IMR-90 (cell line): ENCODE measurements at regions not wholly inside any gene's neighbourhood (a gene's known extent, or its start where the extent isn't known, plus 50 kb on each side); places are given as distances from the start of the nearest gene placed in this dataset.

Source experiments
- ATAC-seq: fragments of 200-7000 bp; cut with Tn5 transposase; 2 replicates; pipeline ENCODE4 v1.9.1; 2020; ENCODE audit warnings: low read depth, mild to moderate bottlenecking, moderate library complexity
- BruUV-seq: library from RNA; stranded (reverse); fragments of 400-500 nt; replicated peaks from 2 replicates; lab custom pipeline; 2021; lab: Mats Ljungman, UMichigan
- CTCF ChIA-PET: fragments of 300-600 bp; formaldehyde crosslinking; extraction: SDS; loops from one replicate; lab custom pipeline; 2021; ENCODE audit warnings: antibody characterized with exemption; lab: Yijun Ruan, JAX
- POLR2A ChIA-PET: fragments of 300-600 bp; sonication (Branson Sonifier 250); formaldehyde crosslinking; loops from one replicate; lab custom pipeline; 2022; ENCODE audit warnings: antibody characterized with exemption; ENCODE audit not compliant: unreplicated experiment; lab: Charles Lee
- DNase-seq: peaks from one replicate; pipeline ENCODE4 v3.0.0; 2013
- H2AFZ ChIP-seq: replicated peaks from 2 replicates; pipeline ENCODE3; 2013; ENCODE audit warnings: low read length, mild to moderate bottlenecking; ENCODE audit not compliant: poor library complexity
- H2AK5ac ChIP-seq: 2 replicates; pipeline ENCODE4 v1.6.1; 2013; ENCODE audit warnings: low read depth, low read length, inconsistent platforms
- H2AK9ac ChIP-seq: replicated peaks from 2 replicates; pipeline ENCODE3; 2013; ENCODE audit warnings: mild to moderate bottlenecking, low read depth, low read length, moderate library complexity; ENCODE audit not compliant: poor library complexity
- H2BK120ac ChIP-seq: 2 replicates; pipeline ENCODE4 v1.6.1; 2013; ENCODE audit warnings: low read depth, low read length, inconsistent platforms
- H2BK15ac ChIP-seq: 3 replicates; pipeline ENCODE4 v1.6.1; 2013; ENCODE audit warnings: low read depth, low read length, inconsistent platforms
- H2BK20ac ChIP-seq: 2 replicates; pipeline ENCODE4 v1.6.1; 2013; ENCODE audit warnings: low read depth, mild to moderate bottlenecking, inconsistent platforms, low read length, moderate library complexity
- H2BK5ac ChIP-seq: 2 replicates; pipeline ENCODE4 v1.6.1; 2013; ENCODE audit warnings: mild to moderate bottlenecking, low read depth, low read length, inconsistent platforms; ENCODE audit not compliant: poor library complexity, severe bottlenecking
- H3K14ac ChIP-seq: replicated peaks from 2 replicates; pipeline ENCODE4 v1.6.1; 2013; ENCODE audit warnings: low read depth, low read length, inconsistent platforms
- H3K18ac ChIP-seq: 2 replicates; pipeline ENCODE4 v1.6.1; 2013; ENCODE audit warnings: low read depth, low read length, control low read depth
- H3K23ac ChIP-seq: 2 replicates; pipeline ENCODE4 v1.6.1; 2013; ENCODE audit warnings: low read depth, low read length, inconsistent platforms
- H3K27ac ChIP-seq: 2 replicates; pipeline ENCODE4 v1.5.1; 2013; ENCODE audit warnings: mild to moderate bottlenecking, control low read depth, low read length; ENCODE audit not compliant: insufficient read depth
- H3K27me3 ChIP-seq: 2 replicates; pipeline ENCODE4 v1.6.1; 2013; ENCODE audit warnings: low read length; ENCODE audit not compliant: control insufficient read depth, insufficient read depth
- H3K36me3 ChIP-seq: 2 replicates; pipeline ENCODE4 v1.6.1; 2013; ENCODE audit warnings: low read length, mixed read lengths; ENCODE audit not compliant: control insufficient read depth, insufficient read depth
- H3K4ac ChIP-seq: 2 replicates; pipeline ENCODE4 v1.6.1; 2013; ENCODE audit warnings: low read depth, low read length, inconsistent platforms
- H3K4me1 ChIP-seq: 2 replicates; pipeline ENCODE4 v1.6.1; 2013; ENCODE audit warnings: low read length, mixed read lengths; ENCODE audit not compliant: control insufficient read depth, insufficient read depth
- H3K4me2 ChIP-seq: 2 replicates; pipeline ENCODE4 v1.6.1; 2013; ENCODE audit warnings: low read depth, mild to moderate bottlenecking, control low read depth, low read length, moderate library complexity
- H3K4me3 ChIP-seq: 2 replicates; pipeline ENCODE4 v1.5.1; 2013; ENCODE audit warnings: low read depth, mild to moderate bottlenecking, control low read depth, low read length, moderate library complexity; ENCODE audit not compliant: insufficient read depth
- H3K56ac ChIP-seq: 2 replicates; pipeline ENCODE4 v1.6.1; 2013; ENCODE audit warnings: low read length, inconsistent platforms; ENCODE audit not compliant: insufficient read depth; ENCODE audit errors: extremely low read depth
- H3K79me1 ChIP-seq, 2 experiments: 2 replicates each; pipeline ENCODE4 v1.6.1; 2013; ENCODE audit warnings: low read length in 2 of 2, inconsistent platforms in 1 of 2, low read depth in 1 of 2
- H3K9ac ChIP-seq: 2 replicates; pipeline ENCODE4 v1.6.1; 2013; ENCODE audit warnings: low read depth, low read length, control low read depth
- H3K9me1 ChIP-seq: 2 replicates; pipeline ENCODE4 v1.6.1; 2013; ENCODE audit warnings: low read length, inconsistent platforms; ENCODE audit not compliant: insufficient read depth
- H3K9me3 ChIP-seq: 2 replicates; pipeline ENCODE4 v1.6.1; 2013; ENCODE audit warnings: low read length; ENCODE audit not compliant: control insufficient read depth, insufficient read depth
- H4K20me1 ChIP-seq: 2 replicates; pipeline ENCODE4 v1.6.1; 2013; ENCODE audit warnings: low read length, inconsistent platforms; ENCODE audit not compliant: insufficient read depth
- H4K5ac ChIP-seq: 2 replicates; pipeline ENCODE4 v1.6.1; 2013; ENCODE audit warnings: mild to moderate bottlenecking, low read depth, low read length, control low read depth
- H4K8ac ChIP-seq, 2 experiments: 2 replicates each; pipeline ENCODE4 v1.6.1; 2013; ENCODE audit warnings: low read depth in 2 of 2, low read length in 2 of 2, control low read depth in 1 of 2, inconsistent platforms in 1 of 2
- H4K91ac ChIP-seq: 2 replicates; pipeline ENCODE4 v1.6.1; 2013; ENCODE audit warnings: low read depth, low read length, inconsistent platforms; ENCODE audit not compliant: insufficient read depth
- BHLHE40 ChIP-seq: fragments of 150-350 bp; IDR thresholded peaks from 2 replicates; pipeline ENCODE4 v1.6.1; 2016; ENCODE audit warnings: mild to moderate bottlenecking, low read depth, low read length
- CEBPB ChIP-seq: IDR thresholded peaks from 2 replicates; pipeline ENCODE4 v1.6.1; 2012; ENCODE audit warnings: low read depth, low read length, improper control_type of control experiment
- CHD1 ChIP-seq: IDR thresholded peaks from 2 replicates; pipeline ENCODE4 v1.6.1; 2012; ENCODE audit warnings: low read depth, low read length, improper control_type of control experiment
- CTCF ChIP-seq: conservative IDR thresholded peaks from 2 replicates; pipeline ENCODE4 v1.5.1; 2012; ENCODE audit warnings: mild to moderate bottlenecking, low read depth, low read length, improper control_type of control experiment
- ELK1 ChIP-seq: fragments of 150-350 bp; IDR thresholded peaks from 2 replicates; pipeline ENCODE4 v1.6.1; 2016; ENCODE audit warnings: low read depth, mild to moderate bottlenecking, low read length, moderate library complexity, borderline replicate concordance
- FOS ChIP-seq: fragments of 150-350 bp; IDR thresholded peaks from 2 replicates; pipeline ENCODE4 v1.6.1; 2016; ENCODE audit warnings: low read depth, low read length
- MAFK ChIP-seq: IDR thresholded peaks from 2 replicates; pipeline ENCODE4 v1.6.1; 2012; ENCODE audit warnings: low read depth, low read length, improper control_type of control experiment
- MAZ ChIP-seq: IDR thresholded peaks from 2 replicates; pipeline ENCODE4 v1.6.1; 2012; ENCODE audit warnings: low read depth, mild to moderate bottlenecking, low read length, improper control_type of control experiment, moderate library complexity, borderline replicate concordance
- MXI1 ChIP-seq: IDR thresholded peaks from 2 replicates; pipeline ENCODE4 v1.6.1; 2012; ENCODE audit warnings: low read depth, mild to moderate bottlenecking, low read length, moderate library complexity, borderline replicate concordance
- NFE2L2 ChIP-seq: fragments of 150-350 bp; IDR thresholded peaks from 2 replicates; pipeline ENCODE4 v1.6.1; 2016; ENCODE audit warnings: low read depth, mild to moderate bottlenecking, low read length
- POLR2A ChIP-seq: IDR thresholded peaks from 2 replicates; pipeline ENCODE4 v1.6.1; 2012; ENCODE audit warnings: mild to moderate bottlenecking, low read depth, low read length
- RAD21 ChIP-seq: IDR thresholded peaks from 2 replicates; pipeline ENCODE4 v1.6.1; 2012; ENCODE audit warnings: low read length, improper control_type of control experiment
- RCOR1 ChIP-seq: IDR thresholded peaks from 2 replicates; pipeline ENCODE4 v1.6.1; 2012; ENCODE audit warnings: mild to moderate bottlenecking, low read length, improper control_type of control experiment; ENCODE audit not compliant: insufficient replicate concordance
- RFX5 ChIP-seq: IDR thresholded peaks from 2 replicates; pipeline ENCODE4 v1.8.0; 2012; ENCODE audit warnings: low read depth, mild to moderate bottlenecking, low read length, moderate library complexity
- SMC3 ChIP-seq: fragments of 150-350 bp; IDR thresholded peaks from 2 replicates; pipeline ENCODE4 v1.6.1; 2016; ENCODE audit warnings: low read depth, mild to moderate bottlenecking, antibody characterized with exemption, low read length, moderate library complexity
- USF2 ChIP-seq: fragments of 150-350 bp; IDR thresholded peaks from 2 replicates; pipeline ENCODE4 v1.6.1; 2017; ENCODE audit warnings: mild to moderate bottlenecking, antibody characterized with exemption, low read length, low read depth
- WGBS, 2 experiments: methylation state at CpG; one replicate each; pipeline versions ENCODE4 v1.1.5 to v1.1.7; 2013; ENCODE audit warnings: missing lambda C conversion rate in 2 of 2; ENCODE audit not compliant: insufficient read length in 1 of 2; ENCODE audit errors: extremely low coverage in 2 of 2; 5-methylcytosine and 5-hydroxymethylcytosine counted together
- dilution Hi-C: fragments of 300-500 bp; cut with HindIII; formaldehyde crosslinking; loops from one replicate; pipeline ENCODE4 v1.14.3; 2018; ENCODE audit warnings: low sequenced_read_pairs; ENCODE audit not compliant: unreplicated experiment
- in situ Hi-C: fragments of 300-500 bp; cut with MboI; formaldehyde crosslinking; loops from 3 replicates; pipeline ENCODE4 v1.14.3; 2019; ENCODE audit warnings: low sequenced_read_pairs, inconsistent platforms, mixed read lengths
- intact Hi-C: fragments of 100-400 bp; cut with micrococcal nuclease; formaldehyde crosslinking; loops from 2 replicates; pipeline ENCODE4 v1.10.0; 2022

- Histone ChIP-seq H3K4me1 (no peaks in the 10 kb centered on the region), H2BK120ac (no peak overlapping the region), H3K56ac (no peak overlapping the region), H2BK15ac (no peak overlapping the region), H2AFZ (no peak overlapping the region), H4K20me1 (no peaks in the 10 kb centered on the region), H3K79me1 (no peaks in the 10 kb centered on the region), H2BK20ac (no peak overlapping the region), H4K91ac (no peak overlapping the region), H2AK5ac (no peak overlapping the region), H3K18ac (no peak overlapping the region), H3K27me3 (no peaks in the 10 kb centered on the region), H2BK5ac (no peak overlapping the region), H3K4me2 (no peak overlapping the region), H3K9me1 (no peaks in the 10 kb centered on the region), H3K36me3 (no peaks in the 10 kb centered on the region), H4K8ac (no peak overlapping the region), H3K27ac (no peak overlapping the region), H3K4me3 (no peak overlapping the region), H3K9ac (no peak overlapping the region), H4K5ac (no peak overlapping the region), H3K23ac (no peak overlapping the region), H3K14ac (no peak overlapping the region), H3K9me3 (peaks cover 7% of the 10 kb centered on the region; the same call in 1 of the 2 replicates), H2AK9ac (no peak overlapping the region), H3K4ac (no peak overlapping the region)
- BruUV-seq: no TSS peak
- ATAC-seq (no peak), DNase-seq (no peak)
- TF ChIP-seq CEBPB (no peak), BHLHE40 (no peak), CHD1 (no peak), RFX5 (no peak), SMC3 (no peak), POLR2A (no peak), FOS (no peak), RAD21 (no peak), MAZ (no peak), MXI1 (no peak), ELK1 (no peak), NFE2L2 (no peak), MAFK (no peak), USF2 (no peak), RCOR1 (no peak), CTCF (no peak)
- ChIA-PET POLR2A (no interaction called here), CTCF (no interaction called here)
- in situ Hi-C loops: no loop called here
- dilution Hi-C loops: no loop called here
- 22% methylated on average over 4 of the region's 4 CpGs; no CpG with 5 or more reads in 1 of the 2 experiments for WGBS, 2 experiments
- intact Hi-C loops: no loop called here
Measured at GRCh38 chr7:37524056-37524455, 75.4 kb upstream of the ELMO1 start.
